ENCODE measurements at regions not wholly inside any gene's neighbourhood (a gene's known extent, or its start where the extent isn't known, plus 50 kb on each side); places are given as distances from the start of the nearest gene placed in this dataset.

GRCh38 chr9:8037745-8038144 lies 238.2 kb upstream of the DMAC1 start:
- TF ChIP-seq GATA2 (IDR thresholded peaks at IDR 0.05; ENCODE audit: low read depth, low read length) = no peak
- no peak for TF ChIP-seq GATA3 (IDR thresholded peaks at IDR 0.05; ENCODE audit: low read depth, low read length)

Measured in SH-SY5Y (cell line).